ENCODE measurements at regions not wholly inside any gene's neighbourhood (a gene's known extent, or its start where the extent isn't known, plus 50 kb on each side); places are given as distances from the start of the nearest gene placed in this dataset.

DNA sequence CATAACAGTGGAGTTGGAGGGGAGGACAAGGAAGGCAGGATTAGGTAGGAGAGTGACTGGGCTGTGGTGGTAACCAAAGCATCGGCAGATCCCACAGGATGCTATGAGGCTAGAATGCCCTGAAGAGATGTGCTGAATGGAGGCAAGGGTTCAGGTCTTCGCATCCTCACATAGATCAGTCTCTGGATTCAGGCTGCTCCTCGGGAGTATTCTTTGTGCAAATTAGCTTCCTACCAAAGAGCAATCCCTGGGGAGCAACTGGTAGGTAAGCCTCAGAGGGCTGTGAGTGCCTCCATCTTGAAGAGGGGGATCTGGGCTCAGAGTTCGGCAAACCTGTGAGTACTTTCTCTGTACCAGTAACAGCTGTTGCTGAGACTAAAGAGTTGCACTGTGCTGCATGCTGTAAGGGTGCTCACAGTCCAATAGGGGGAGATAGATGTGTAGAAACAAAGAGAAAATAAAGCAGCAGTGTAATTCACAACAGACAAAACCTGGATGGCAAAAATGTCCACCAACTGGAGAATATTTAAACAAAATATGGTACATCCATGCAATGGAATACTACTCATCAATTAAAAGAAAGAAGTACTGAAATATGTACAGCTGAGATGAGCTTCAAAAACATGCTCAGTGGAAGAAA lies 322.4 kb upstream of the DEPDC1 start:
- peaks cover 0 to 11% (median 0%) of the 10 kb centered on the region in 8 donors for H3K9me3 ChIP-seq
- no peaks in the 10 kb centered on the region for H3K27me3 ChIP-seq (replicated peaks in 1 of 7)
- H3K4me1 ChIP-seq: no peaks in the 10 kb centered on the region
- no peak for DNase-seq
- no peak overlapping the region for H3K27ac ChIP-seq
- H3K36me3 ChIP-seq: no peaks in the 10 kb centered on the region
- 74 to 89% (median 86%) methylated on average over 4 of the region's 4 CpGs for WGBS, 5 donors
- H3K4me3 ChIP-seq: no peak overlapping the region
- TF ChIP-seq, protein P1, sequence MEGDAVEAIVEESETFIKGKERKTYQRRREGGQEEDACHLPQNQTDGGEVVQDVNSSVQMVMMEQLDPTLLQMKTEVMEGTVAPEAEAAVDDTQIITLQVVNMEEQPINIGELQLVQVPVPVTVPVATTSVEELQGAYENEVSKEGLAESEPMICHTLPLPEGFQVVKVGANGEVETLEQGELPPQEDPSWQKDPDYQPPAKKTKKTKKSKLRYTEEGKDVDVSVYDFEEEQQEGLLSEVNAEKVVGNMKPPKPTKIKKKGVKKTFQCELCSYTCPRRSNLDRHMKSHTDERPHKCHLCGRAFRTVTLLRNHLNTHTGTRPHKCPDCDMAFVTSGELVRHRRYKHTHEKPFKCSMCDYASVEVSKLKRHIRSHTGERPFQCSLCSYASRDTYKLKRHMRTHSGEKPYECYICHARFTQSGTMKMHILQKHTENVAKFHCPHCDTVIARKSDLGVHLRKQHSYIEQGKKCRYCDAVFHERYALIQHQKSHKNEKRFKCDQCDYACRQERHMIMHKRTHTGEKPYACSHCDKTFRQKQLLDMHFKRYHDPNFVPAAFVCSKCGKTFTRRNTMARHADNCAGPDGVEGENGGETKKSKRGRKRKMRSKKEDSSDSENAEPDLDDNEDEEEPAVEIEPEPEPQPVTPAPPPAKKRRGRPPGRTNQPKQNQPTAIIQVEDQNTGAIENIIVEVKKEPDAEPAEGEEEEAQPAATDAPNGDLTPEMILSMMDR (IDR thresholded peaks at IDR 0.05 in 8 of 11, conservative IDR thresholded peaks at IDR 0.05 in 3 of 11): no peak
- TF ChIP-seq POLR2A (IDR thresholded peaks at IDR 0.05): no peak
- TF ChIP-seq POLR2AphosphoS5 (IDR thresholded peaks at IDR 0.05): no peak
- intact Hi-C loops (cut with DNase I; ENCODE audit: low total_unique reads): no loop called here

DNA sequence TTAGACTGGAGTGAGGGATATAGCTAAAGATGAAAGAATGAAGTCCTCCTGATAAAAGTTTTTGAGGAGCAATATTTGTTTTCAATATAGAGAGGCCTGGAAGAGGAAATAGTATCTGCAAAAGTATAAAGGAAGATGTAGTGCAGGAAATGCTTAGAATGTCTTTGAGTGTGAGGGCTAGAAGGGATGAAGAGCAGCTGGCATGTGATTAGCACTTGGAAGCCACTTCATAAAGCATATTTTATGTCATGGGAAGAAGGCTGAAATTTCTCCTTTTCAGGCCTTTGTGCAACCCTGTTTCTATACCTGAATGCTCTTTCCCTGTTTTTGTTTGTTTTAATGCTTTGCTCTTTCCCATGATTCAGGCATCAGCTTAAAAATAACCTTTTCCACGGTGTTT lies 323.3 kb upstream of the DEPDC1 start:
- 33 to 66% (median 52%) methylated on average over 1 of the region's 1 CpG for WGBS, 5 donors
- DNase-seq: no peak
- no peak for TF ChIP-seq POLR2AphosphoS5 (IDR thresholded peaks at IDR 0.05)
- no peak for TF ChIP-seq POLR2A (IDR thresholded peaks at IDR 0.05)
- TF ChIP-seq, protein P1 (IDR thresholded peaks at IDR 0.05 in 8 of 11, conservative IDR thresholded peaks at IDR 0.05 in 3 of 11): no peak
- no peaks in the 10 kb centered on the region for H3K4me1 ChIP-seq
- H3K9me3 ChIP-seq: peaks cover 0 to 11% (median 0%) of the 10 kb centered on the region in 8 donors
- intact Hi-C loops (cut with DNase I; ENCODE audit: low total_unique reads): no loop called here
- no peak overlapping the region for H3K4me3 ChIP-seq
- no peaks in the 10 kb centered on the region for H3K36me3 ChIP-seq
- no peak overlapping the region for H3K27ac ChIP-seq
- no peaks in the 10 kb centered on the region for H3K27me3 ChIP-seq (replicated peaks in 1 of 7)

DNA sequence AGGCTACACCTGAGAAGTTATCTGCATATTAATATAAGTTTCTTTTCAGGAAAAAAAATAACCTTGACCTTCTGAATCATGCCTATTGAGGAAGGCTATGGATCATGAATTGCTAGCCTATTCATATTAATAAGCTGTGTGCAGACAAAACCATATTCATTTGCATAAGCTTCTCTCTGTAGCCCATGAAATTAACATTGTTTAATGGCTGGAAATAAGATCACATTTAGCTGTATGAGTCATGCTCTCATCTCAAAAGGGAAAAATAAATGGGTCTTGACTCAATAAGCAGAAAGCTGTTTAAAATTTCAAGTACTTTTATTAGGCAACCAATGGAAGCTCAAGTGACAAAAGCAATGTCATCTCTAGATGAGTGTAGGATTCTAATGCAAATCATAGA lies 330.0 kb upstream of the DEPDC1 start:
- Histone ChIP-seq H3K27ac (no peak overlapping the region), H3K27me3 (replicated peaks in 1 of 7) (no peaks in the 10 kb centered on the region), H3K36me3 (no peaks in the 10 kb centered on the region), H3K4me3 (no peak overlapping the region), H3K9me3 (peaks cover 0 to 31% (median 24%) of the 10 kb centered on the region in 8 donors), H3K4me1 (no peaks in the 10 kb centered on the region)
- intact Hi-C loops (cut with DNase I; ENCODE audit: low total_unique reads): no loop called here
- TF ChIP-seq, protein P1 (IDR thresholded peaks at IDR 0.05 in 8 of 11, conservative IDR thresholded peaks at IDR 0.05 in 3 of 11): no peak
- TF ChIP-seq POLR2A (IDR thresholded peaks at IDR 0.05): no peak
- no peak for TF ChIP-seq POLR2AphosphoS5 (IDR thresholded peaks at IDR 0.05)
- DNase-seq: no peak

DNA sequence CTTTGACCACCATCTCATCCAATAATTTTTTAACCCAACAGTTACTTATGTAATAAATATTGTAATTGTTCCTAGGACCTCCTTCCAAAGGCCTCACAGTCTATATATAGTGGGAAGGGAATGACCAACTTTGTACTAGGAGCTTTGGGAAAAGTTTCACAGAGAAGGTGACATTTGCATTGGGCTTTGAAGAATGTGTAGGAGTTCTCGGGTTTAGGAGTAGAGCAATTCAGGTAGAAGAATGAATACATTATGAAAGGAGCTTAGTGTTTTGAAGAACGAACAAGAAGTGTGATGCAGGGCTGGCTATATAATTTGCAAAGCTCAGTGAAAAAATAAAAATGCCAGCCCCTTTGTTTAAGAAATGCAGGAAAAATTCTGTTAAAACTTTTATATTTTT lies 330.4 kb upstream of the DEPDC1 start:
- WGBS, 5 donors: 77 to 87% (median 81%) methylated on average over 2 of the region's 2 CpGs
- Histone ChIP-seq H3K4me3 (no peak overlapping the region), H3K27me3 (replicated peaks in 1 of 7) (no peaks in the 10 kb centered on the region), H3K9me3 (peaks cover 0 to 34% (median 25%) of the 10 kb centered on the region in 8 donors), H3K36me3 (no peaks in the 10 kb centered on the region), H3K27ac (no peak overlapping the region), H3K4me1 (no peaks in the 10 kb centered on the region)
- TF ChIP-seq, protein P1 (IDR thresholded peaks at IDR 0.05 in 8 of 11, conservative IDR thresholded peaks at IDR 0.05 in 3 of 11): no peak
- TF ChIP-seq POLR2AphosphoS5 (IDR thresholded peaks at IDR 0.05): no peak
- TF ChIP-seq POLR2A (IDR thresholded peaks at IDR 0.05): no peak
- intact Hi-C loops (cut with DNase I; ENCODE audit: low total_unique reads): no loop called here
- no peak for DNase-seq
